ENCODE measurements at regions not wholly inside any gene's neighbourhood (a gene's known extent, or its start where the extent isn't known, plus 50 kb on each side); places are given as distances from the start of the nearest gene placed in this dataset.

- no peak for TF ChIP-seq CTCF (IDR thresholded peaks at IDR 0.05)
- no peak overlapping the region for H3K27ac ChIP-seq
Measured at GRCh38 chr6:150767571-150768018, 97.9 kb upstream of the MTHFD1L start.

GRCh38 chr6:150770637-150771036 is 94.9 kb upstream of the MTHFD1L start:
- DNase-seq, result no peak
- H3K9me3 ChIP-seq, result no peaks in the 10 kb centered on the region
- H3K9ac ChIP-seq (ENCODE audit: low read depth in 2 of 2, low read length in 2 of 2), result no peak overlapping the region
- intact Hi-C loops (cut with DNase I), result no loop called here
- H3K27me3 ChIP-seq, result no peaks in the 10 kb centered on the region
- no peaks in the 10 kb centered on the region for H3K4me1 ChIP-seq
- H3K36me3 ChIP-seq, result no peaks in the 10 kb centered on the region
- no peak overlapping the region for H3K27ac ChIP-seq
- no peak for TF ChIP-seq CTCF (IDR thresholded peaks at IDR 0.05)
- no peak overlapping the region for H3K4me3 ChIP-seq

More at GRCh38 chr6:150767571-150768018, 97.9 kb upstream of the MTHFD1L start:
- Histone ChIP-seq H3K4me1 (no peaks in the 10 kb centered on the region), H3K27me3 (no peaks in the 10 kb centered on the region), H3K4me3 (no peak overlapping the region), H3K9ac (ENCODE audit: low read depth in 2 of 2, low read length in 2 of 2) (no peak overlapping the region), H3K9me3 (no peaks in the 10 kb centered on the region), H3K36me3 (no peaks in the 10 kb centered on the region)
- intact Hi-C loops (cut with DNase I), result no loop called here
- DNase-seq, result no peak

DNA sequence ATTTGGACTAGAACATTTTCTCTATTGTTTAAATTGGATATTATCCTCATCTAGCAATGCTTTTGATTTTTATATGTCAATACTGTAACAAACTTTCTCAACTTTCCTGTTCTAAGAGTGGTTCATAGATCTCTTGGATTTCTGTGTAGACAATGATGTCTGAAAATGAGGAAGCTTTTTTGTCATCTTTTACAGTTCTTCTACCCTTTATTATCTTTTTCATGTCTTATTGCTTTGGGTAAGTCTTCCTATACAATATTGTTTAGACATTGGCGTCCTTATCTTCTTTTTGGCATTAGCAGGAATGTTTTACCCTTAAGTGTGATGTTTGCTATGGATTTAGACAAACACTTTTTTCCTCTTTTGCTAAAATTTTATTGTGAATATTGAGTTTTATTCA is 91.5 kb upstream of the MTHFD1L start:
- Histone ChIP-seq H3K9ac (ENCODE audit: low read depth in 2 of 2, low read length in 2 of 2) (no peak overlapping the region), H3K27me3 (no peaks in the 10 kb centered on the region), H3K4me3 (no peak overlapping the region), H3K36me3 (no peaks in the 10 kb centered on the region), H3K4me1 (no peaks in the 10 kb centered on the region), H3K9me3 (no peaks in the 10 kb centered on the region), H3K27ac (no peak overlapping the region)
- TF ChIP-seq CTCF (IDR thresholded peaks at IDR 0.05), result no peak
- no peak for DNase-seq
- intact Hi-C loops (cut with DNase I), result no loop called here

- no peaks in the 10 kb centered on the region for H3K36me3 ChIP-seq
- no peaks in the 10 kb centered on the region for H3K27me3 ChIP-seq
- intact Hi-C loops (cut with DNase I), result no loop called here
- TF ChIP-seq CTCF (IDR thresholded peaks at IDR 0.05), result no peak
- H3K4me3 ChIP-seq, result no peak overlapping the region
- DNase-seq, result no peak
- no peak overlapping the region for H3K27ac ChIP-seq
- H3K4me1 ChIP-seq, result no peaks in the 10 kb centered on the region
- H3K9me3 ChIP-seq, result no peaks in the 10 kb centered on the region
- H3K9ac ChIP-seq (ENCODE audit: low read depth in 2 of 2, low read length in 2 of 2), result no peak overlapping the region
Measured at GRCh38 chr6:150775415-150776203, 89.9 kb upstream of the MTHFD1L start.

- Histone ChIP-seq H3K9ac (ENCODE audit: low read depth in 2 of 2, low read length in 2 of 2) (no peak overlapping the region), H3K9me3 (no peaks in the 10 kb centered on the region), H3K36me3 (no peaks in the 10 kb centered on the region), H3K27ac (no peak overlapping the region), H3K4me3 (no peak overlapping the region), H3K4me1 (no peaks in the 10 kb centered on the region), H3K27me3 (no peaks in the 10 kb centered on the region)
- intact Hi-C loops (cut with DNase I), result no loop called here
- no peak for DNase-seq
- no peak for TF ChIP-seq CTCF (IDR thresholded peaks at IDR 0.05)
Measured at GRCh38 chr6:150777736-150778135, 87.8 kb upstream of the MTHFD1L start.

All from colonic mucosa (tissue), 4 donors.